ENCODE measurements at regions not wholly inside any gene's neighbourhood (a gene's known extent, or its start where the extent isn't known, plus 50 kb on each side); places are given as distances from the start of the nearest gene placed in this dataset.

GRCh38 chrX:143940119-143940518 is 56.2 kb downstream of the UBE2NL start (continued):
- TF ChIP-seq ZNF710 (CRISPR knock-in tag; IDR thresholded peaks at IDR 0.05; ENCODE audit: borderline replicate concordance) (no peak), ZNF562 (CRISPR knock-in tag; IDR thresholded peaks at IDR 0.05; ENCODE audit: borderline replicate concordance) (no peak), ZNF354B (CRISPR knock-in tag; IDR thresholded peaks at IDR 0.05) (no peak), ZNF720 (CRISPR knock-in tag; IDR thresholded peaks at IDR 0.05) (no peak), THAP8 (CRISPR knock-in tag; IDR thresholded peaks at IDR 0.05; ENCODE audit: borderline replicate concordance) (no peak), CBX2 (IDR thresholded peaks at IDR 0.05; ENCODE audit: low read depth, low read length) (no peak), CBX2 (CRISPR knock-in tag; IDR thresholded peaks at IDR 0.05; ENCODE audit: low read depth) (no peak), ZNF17 (CRISPR knock-in tag; IDR thresholded peaks at IDR 0.05) (no peak), ZNF414 (CRISPR knock-in tag; IDR thresholded peaks at IDR 0.05) (no peak)

GRCh38 chrX:143945171-143945570 is 61.3 kb downstream of the UBE2NL start:
- no peak for DNase-seq (ENCODE audit: low spot score)
- Histone ChIP-seq H3K27me3 (ENCODE audit: control insufficient read depth in 1 of 2, insufficient read depth in 2 of 2, low read length in 2 of 2) (no peaks in the 10 kb centered on the region), H3K27ac (ENCODE audit: extremely low read length, insufficient read depth, low read length) (no peak overlapping the region), H3K9me3 (ENCODE audit: low read length) (peaks cover 71% of the 10 kb centered on the region), H3K9ac (ENCODE audit: insufficient read depth, low read depth, low read length) (no peak overlapping the region), H2AFZ (ENCODE audit: low read length) (no peak overlapping the region), H3K4me3 (replicated peaks in 1 of 3; ENCODE audit: insufficient read depth in 1 of 3, low read depth in 2 of 3, low read length in 3 of 3) (no peak overlapping the region), H3K4me2 (ENCODE audit: low read depth, low read length) (no peak overlapping the region), H3K79me2 (ENCODE audit: insufficient read depth, low read length) (no peaks in the 10 kb centered on the region), H4K20me1 (ENCODE audit: insufficient read depth, low read length) (no peaks in the 10 kb centered on the region), H3K4me1 (ENCODE audit: insufficient read depth, low read length) (no peaks in the 10 kb centered on the region), H3K36me3 (replicated peaks in 1 of 2; ENCODE audit: control insufficient read depth in 1 of 2, insufficient read depth in 2 of 2, low read length in 2 of 2) (no peaks in the 10 kb centered on the region)
- no peak for FAIRE-seq
- BruUV-seq (replicated peaks), result no TSS peak
- no peak for TF ChIP-seq TRIM22 (IDR thresholded peaks at IDR 0.05)
- TF ChIP-seq ZNF572 (CRISPR knock-in tag; IDR thresholded peaks at IDR 0.05), result no peak
- in situ Hi-C loops (cut with HindIII; ENCODE audit: extremely low pct_ligation_motif_present, low pct_unique_long_range_greater_than_20kb) (no loop called here), intact Hi-C loops (cut with micrococcal nuclease; ENCODE audit: unreplicated experiment) (no loop called here)
- ChIA-PET POLR2A (no interaction called here), CTCF (ENCODE audit: low intra/inter-chr PET ratio, low total read pairs) (no interaction called here)
- ATAC-seq, result no peak
- WGBS (ENCODE audit: low lambda C conversion rate), result 0% methylated on average over 1 of the region's 2 CpGs
